Liver (tissue), 8 donors: ENCODE measurements at regions not wholly inside any gene's neighbourhood (a gene's known extent, or its start where the extent isn't known, plus 50 kb on each side); places are given as distances from the start of the nearest gene placed in this dataset.

Experiments
- DNase-seq: peaks from one replicate; pipeline ENCODE4 v3.0.0-alpha.2; 2017; ENCODE audit warnings: low spot score
- H3K27ac ChIP-seq, 2 donors: one replicate each; pipeline ENCODE4 v1.7.0; 2013; ENCODE audit warnings: inconsistent platforms in 2 of 2, low read length in 2 of 2, control low read depth in 1 of 2, low read depth in 1 of 2, mild to moderate bottlenecking in 1 of 2
- H3K27me3 ChIP-seq, 4 donors: one replicate each; pipeline versions ENCODE4 v1.6.1 to v1.7.0; 2013; ENCODE audit warnings: low read length in 3 of 4, inconsistent platforms in 1 of 4, mild to moderate bottlenecking in 1 of 4, moderate library complexity in 1 of 4; ENCODE audit not compliant: control insufficient read depth in 4 of 4, insufficient read depth in 4 of 4
- H3K36me3 ChIP-seq, 4 donors: one replicate each; pipeline versions ENCODE4 v1.6.1 to v1.7.0; 2013; ENCODE audit warnings: low read length in 3 of 4, mild to moderate bottlenecking in 3 of 4, low read depth in 1 of 4, moderate library complexity in 1 of 4; ENCODE audit not compliant: control insufficient read depth in 4 of 4, insufficient read depth in 3 of 4
- H3K4me1 ChIP-seq, 4 donors: one replicate each; pipeline versions ENCODE4 v1.6.1 to v1.7.0; 2013; ENCODE audit warnings: low read length in 3 of 4, mild to moderate bottlenecking in 3 of 4, moderate library complexity in 1 of 4; ENCODE audit not compliant: control insufficient read depth in 4 of 4, insufficient read depth in 4 of 4
- H3K4me3 ChIP-seq, 3 donors: one replicate each; pipeline versions ENCODE4 v1.6.1 to v1.7.0; 2013; ENCODE audit warnings: low read length in 3 of 3, control low read depth in 1 of 3, low read depth in 1 of 3, mild to moderate bottlenecking in 1 of 3
- H3K9ac ChIP-seq, 2 donors: one replicate each; pipeline ENCODE4 v1.7.0; 2013; ENCODE audit warnings: low read length in 2 of 2, mild to moderate bottlenecking in 2 of 2, moderate library complexity in 2 of 2, control low read depth in 1 of 2, low read depth in 1 of 2
- H3K9me3 ChIP-seq, 4 donors: one replicate each; pipeline versions ENCODE4 v1.6.1 to v1.7.0; 2013; ENCODE audit warnings: low read length in 3 of 4; ENCODE audit not compliant: control insufficient read depth in 4 of 4
- EGR1 ChIP-seq, 2 donors: IDR thresholded peaks; 2 replicates each; pipeline ENCODE4 v1.6.1; 2016 to 2018; ENCODE audit warnings: antibody characterized with exemption in 2 of 2, low read depth in 2 of 2
- FOXA1 ChIP-seq: IDR thresholded peaks from 2 replicates; pipeline ENCODE4 v1.6.1; 2016; ENCODE audit warnings: antibody characterized with exemption
- FOXA2 ChIP-seq: IDR thresholded peaks from 2 replicates; pipeline ENCODE4 v1.6.1; 2016; ENCODE audit warnings: antibody characterized with exemption
- GABPA ChIP-seq, 2 donors: IDR thresholded peaks in 1 of 2; conservative IDR thresholded peaks in 1 of 2; 2 replicates each; pipeline ENCODE4 v1.6.1; 2016; ENCODE audit warnings: antibody characterized with exemption in 2 of 2, mild to moderate bottlenecking in 1 of 2, moderate library complexity in 1 of 2
- HNF4A ChIP-seq, 2 donors: conservative IDR thresholded peaks; 2 replicates each; pipeline ENCODE4 v1.6.1; 2016; ENCODE audit warnings: antibody characterized with exemption in 2 of 2, mild to moderate bottlenecking in 2 of 2
- HNF4G ChIP-seq: IDR thresholded peaks from 2 replicates; pipeline ENCODE4 v1.6.1; 2016; ENCODE audit warnings: antibody characterized with exemption
- JUND ChIP-seq, 2 donors: IDR thresholded peaks; 2 replicates each; pipeline ENCODE4 v1.6.1; 2016; ENCODE audit warnings: antibody characterized with exemption in 2 of 2
- NR2F2 ChIP-seq: IDR thresholded peaks from 2 replicates; pipeline ENCODE4 v1.6.1; 2016; ENCODE audit warnings: antibody characterized with exemption
- RAD21 ChIP-seq, 2 donors: IDR thresholded peaks; 2 replicates each; pipeline ENCODE4 v1.6.1; 2016; ENCODE audit warnings: antibody characterized with exemption in 2 of 2, mild to moderate bottlenecking in 2 of 2
- RXRA ChIP-seq, 2 donors: IDR thresholded peaks; 2 replicates each; pipeline ENCODE4 v1.6.1; 2017 to 2018; ENCODE audit warnings: antibody characterized with exemption in 2 of 2, mild to moderate bottlenecking in 1 of 2
- SP1 ChIP-seq: IDR thresholded peaks from 2 replicates; pipeline ENCODE4 v1.6.1; 2018; ENCODE audit warnings: antibody characterized with exemption, mild to moderate bottlenecking
- TAF1 ChIP-seq: conservative IDR thresholded peaks from 2 replicates; pipeline ENCODE4 v1.6.1; 2016; ENCODE audit warnings: antibody characterized with exemption, mild to moderate bottlenecking
- YY1 ChIP-seq: IDR thresholded peaks from 2 replicates; pipeline ENCODE4 v1.6.1; 2016; ENCODE audit warnings: antibody characterized with exemption, mild to moderate bottlenecking
- WGBS: extraction: QIAGEN DNeasy Blood & Tissue Kit; methylation state at CpG from one replicate; pipeline ENCODE4 v1.1.7; 2013; 5-methylcytosine and 5-hydroxymethylcytosine counted together
- TF ChIP-seq, protein P1 (sequence below): IDR thresholded peaks from 2 replicates; pipeline ENCODE4 v1.6.1; 2016; ENCODE audit warnings: antibody characterized with exemption
- TF ChIP-seq, protein P2 (sequence below): IDR thresholded peaks from 2 replicates; pipeline ENCODE4 v1.6.1; 2016; ENCODE audit warnings: antibody characterized with exemption
- TF ChIP-seq, protein P3 (sequence below): IDR thresholded peaks from 2 replicates; pipeline ENCODE4 v1.6.1; 2016; ENCODE audit warnings: antibody characterized with exemption
- TF ChIP-seq, protein P4 (sequence below): fragments of 150-350 bp; IDR thresholded peaks from 2 replicates; pipeline ENCODE4 v1.5.1; 2017; ENCODE audit warnings: improper control_type of control experiment, low read depth, low read length; ENCODE audit not compliant: missing input control
- TF ChIP-seq, protein P5 (sequence below): IDR thresholded peaks from 2 replicates; pipeline ENCODE4 v1.6.1; 2016; ENCODE audit warnings: antibody characterized with exemption, mild to moderate bottlenecking
- donor health status: healthy.
- donor health status: healthy.
- donor health status: healthy.
- donor health status: healthy.
- donor health status: healthy.

DNA sequence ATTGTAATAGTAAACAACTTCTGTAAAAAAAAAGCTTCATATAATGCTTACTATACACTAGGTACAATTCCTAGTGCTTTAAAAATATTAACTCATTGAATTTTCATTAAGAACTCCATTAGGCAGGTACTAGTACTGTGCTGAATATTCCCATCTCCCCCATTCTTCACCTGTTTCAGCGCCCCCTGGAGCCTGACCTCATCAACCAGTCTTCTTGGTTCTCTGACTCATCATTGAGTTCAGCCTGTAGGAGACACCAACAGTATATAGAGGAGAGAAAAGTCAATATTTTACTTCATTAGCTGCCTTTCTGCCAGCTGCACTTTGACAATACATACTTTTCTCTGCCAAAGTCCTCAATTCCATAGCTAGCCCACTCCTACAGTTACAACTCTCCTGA lies 1009.9 kb upstream of the KLHL29 start:
- no peak for DNase-seq
- Histone ChIP-seq H3K36me3 (no peaks in the 10 kb centered on the region), H3K27me3 (no peaks in the 10 kb centered on the region), H3K9me3 (no peaks in the 10 kb centered on the region), H3K27ac (no peak overlapping the region), H3K9ac (no peak overlapping the region), H3K4me3 (no peak overlapping the region), H3K4me1 (no peaks in the 10 kb centered on the region)
- TF ChIP-seq, protein P1, sequence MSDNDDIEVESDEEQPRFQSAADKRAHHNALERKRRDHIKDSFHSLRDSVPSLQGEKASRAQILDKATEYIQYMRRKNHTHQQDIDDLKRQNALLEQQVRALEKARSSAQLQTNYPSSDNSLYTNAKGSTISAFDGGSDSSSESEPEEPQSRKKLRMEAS = no peak
- no peak for TF ChIP-seq GABPA (IDR thresholded peaks at IDR 0.05 in 1 of 2, conservative IDR thresholded peaks at IDR 0.05 in 1 of 2)
- TF ChIP-seq EGR1 (IDR thresholded peaks at IDR 0.05; ENCODE audit: low read depth in 2 of 2) = no peak
- no peak for TF ChIP-seq JUND (IDR thresholded peaks at IDR 0.05)
- TF ChIP-seq, protein P2, sequence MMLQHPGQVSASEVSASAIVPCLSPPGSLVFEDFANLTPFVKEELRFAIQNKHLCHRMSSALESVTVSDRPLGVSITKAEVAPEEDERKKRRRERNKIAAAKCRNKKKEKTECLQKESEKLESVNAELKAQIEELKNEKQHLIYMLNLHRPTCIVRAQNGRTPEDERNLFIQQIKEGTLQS = no peak
- TF ChIP-seq NR2F2 = no peak
- TF ChIP-seq, protein P3, sequence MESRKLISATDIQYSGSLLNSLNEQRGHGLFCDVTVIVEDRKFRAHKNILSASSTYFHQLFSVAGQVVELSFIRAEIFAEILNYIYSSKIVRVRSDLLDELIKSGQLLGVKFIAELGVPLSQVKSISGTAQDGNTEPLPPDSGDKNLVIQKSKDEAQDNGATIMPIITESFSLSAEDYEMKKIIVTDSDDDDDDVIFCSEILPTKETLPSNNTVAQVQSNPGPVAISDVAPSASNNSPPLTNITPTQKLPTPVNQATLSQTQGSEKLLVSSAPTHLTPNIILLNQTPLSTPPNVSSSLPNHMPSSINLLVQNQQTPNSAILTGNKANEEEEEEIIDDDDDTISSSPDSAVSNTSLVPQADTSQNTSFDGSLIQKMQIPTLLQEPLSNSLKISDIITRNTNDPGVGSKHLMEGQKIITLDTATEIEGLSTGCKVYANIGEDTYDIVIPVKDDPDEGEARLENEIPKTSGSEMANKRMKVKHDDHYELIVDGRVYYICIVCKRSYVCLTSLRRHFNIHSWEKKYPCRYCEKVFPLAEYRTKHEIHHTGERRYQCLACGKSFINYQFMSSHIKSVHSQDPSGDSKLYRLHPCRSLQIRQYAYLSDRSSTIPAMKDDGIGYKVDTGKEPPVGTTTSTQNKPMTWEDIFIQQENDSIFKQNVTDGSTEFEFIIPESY = no peak
- no peak for TF ChIP-seq RXRA (IDR thresholded peaks at IDR 0.05)
- TF ChIP-seq RAD21 (IDR thresholded peaks at IDR 0.05) = no peak
- no peak for TF ChIP-seq SP1
- TF ChIP-seq, protein P4, sequence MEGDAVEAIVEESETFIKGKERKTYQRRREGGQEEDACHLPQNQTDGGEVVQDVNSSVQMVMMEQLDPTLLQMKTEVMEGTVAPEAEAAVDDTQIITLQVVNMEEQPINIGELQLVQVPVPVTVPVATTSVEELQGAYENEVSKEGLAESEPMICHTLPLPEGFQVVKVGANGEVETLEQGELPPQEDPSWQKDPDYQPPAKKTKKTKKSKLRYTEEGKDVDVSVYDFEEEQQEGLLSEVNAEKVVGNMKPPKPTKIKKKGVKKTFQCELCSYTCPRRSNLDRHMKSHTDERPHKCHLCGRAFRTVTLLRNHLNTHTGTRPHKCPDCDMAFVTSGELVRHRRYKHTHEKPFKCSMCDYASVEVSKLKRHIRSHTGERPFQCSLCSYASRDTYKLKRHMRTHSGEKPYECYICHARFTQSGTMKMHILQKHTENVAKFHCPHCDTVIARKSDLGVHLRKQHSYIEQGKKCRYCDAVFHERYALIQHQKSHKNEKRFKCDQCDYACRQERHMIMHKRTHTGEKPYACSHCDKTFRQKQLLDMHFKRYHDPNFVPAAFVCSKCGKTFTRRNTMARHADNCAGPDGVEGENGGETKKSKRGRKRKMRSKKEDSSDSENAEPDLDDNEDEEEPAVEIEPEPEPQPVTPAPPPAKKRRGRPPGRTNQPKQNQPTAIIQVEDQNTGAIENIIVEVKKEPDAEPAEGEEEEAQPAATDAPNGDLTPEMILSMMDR = no peak
- TF ChIP-seq, protein P5, sequence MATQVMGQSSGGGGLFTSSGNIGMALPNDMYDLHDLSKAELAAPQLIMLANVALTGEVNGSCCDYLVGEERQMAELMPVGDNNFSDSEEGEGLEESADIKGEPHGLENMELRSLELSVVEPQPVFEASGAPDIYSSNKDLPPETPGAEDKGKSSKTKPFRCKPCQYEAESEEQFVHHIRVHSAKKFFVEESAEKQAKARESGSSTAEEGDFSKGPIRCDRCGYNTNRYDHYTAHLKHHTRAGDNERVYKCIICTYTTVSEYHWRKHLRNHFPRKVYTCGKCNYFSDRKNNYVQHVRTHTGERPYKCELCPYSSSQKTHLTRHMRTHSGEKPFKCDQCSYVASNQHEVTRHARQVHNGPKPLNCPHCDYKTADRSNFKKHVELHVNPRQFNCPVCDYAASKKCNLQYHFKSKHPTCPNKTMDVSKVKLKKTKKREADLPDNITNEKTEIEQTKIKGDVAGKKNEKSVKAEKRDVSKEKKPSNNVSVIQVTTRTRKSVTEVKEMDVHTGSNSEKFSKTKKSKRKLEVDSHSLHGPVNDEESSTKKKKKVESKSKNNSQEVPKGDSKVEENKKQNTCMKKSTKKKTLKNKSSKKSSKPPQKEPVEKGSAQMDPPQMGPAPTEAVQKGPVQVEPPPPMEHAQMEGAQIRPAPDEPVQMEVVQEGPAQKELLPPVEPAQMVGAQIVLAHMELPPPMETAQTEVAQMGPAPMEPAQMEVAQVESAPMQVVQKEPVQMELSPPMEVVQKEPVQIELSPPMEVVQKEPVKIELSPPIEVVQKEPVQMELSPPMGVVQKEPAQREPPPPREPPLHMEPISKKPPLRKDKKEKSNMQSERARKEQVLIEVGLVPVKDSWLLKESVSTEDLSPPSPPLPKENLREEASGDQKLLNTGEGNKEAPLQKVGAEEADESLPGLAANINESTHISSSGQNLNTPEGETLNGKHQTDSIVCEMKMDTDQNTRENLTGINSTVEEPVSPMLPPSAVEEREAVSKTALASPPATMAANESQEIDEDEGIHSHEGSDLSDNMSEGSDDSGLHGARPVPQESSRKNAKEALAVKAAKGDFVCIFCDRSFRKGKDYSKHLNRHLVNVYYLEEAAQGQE = no peak
- TF ChIP-seq FOXA2 = no peak
- no peak for TF ChIP-seq HNF4G
- TF ChIP-seq YY1 = no peak
- TF ChIP-seq HNF4A (conservative IDR thresholded peaks at IDR 0.05) = no peak
- TF ChIP-seq TAF1 = no peak
- no peak for TF ChIP-seq FOXA1
- WGBS = 17% methylated on average over 1 of the region's 1 CpG

DNA sequence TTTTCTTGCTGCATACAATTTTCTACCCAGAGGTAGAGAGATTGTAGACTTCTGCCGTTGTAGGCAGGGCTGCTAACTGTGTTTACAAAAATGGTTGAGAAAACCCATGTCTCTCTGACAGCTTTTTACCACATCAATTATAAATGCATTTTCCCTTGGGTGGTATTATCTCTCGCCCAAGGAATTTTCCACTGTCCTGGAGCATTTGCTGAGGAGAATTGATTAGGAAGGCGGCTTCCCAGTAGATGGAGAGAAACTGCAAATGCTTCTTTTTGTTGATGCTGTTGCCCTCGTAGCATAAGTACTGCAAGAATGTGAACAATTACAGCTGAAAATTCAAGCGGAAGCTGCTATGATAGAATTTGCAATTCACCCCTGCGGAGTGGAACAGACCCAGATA lies 1007.7 kb upstream of the KLHL29 start:
- H3K9me3 ChIP-seq = no peaks in the 10 kb centered on the region
- no peak overlapping the region for H3K4me3 ChIP-seq
- DNase-seq = no peak
- no peaks in the 10 kb centered on the region for H3K36me3 ChIP-seq
- H3K9ac ChIP-seq = no peak overlapping the region
- H3K4me1 ChIP-seq = no peaks in the 10 kb centered on the region
- no peak overlapping the region for H3K27ac ChIP-seq
- 54% methylated on average over 6 of the region's 6 CpGs for WGBS
- H3K27me3 ChIP-seq = no peaks in the 10 kb centered on the region
- TF ChIP-seq YY1 (no peak), TAF1 (no peak), HNF4A (conservative IDR thresholded peaks at IDR 0.05) (no peak), JUND (IDR thresholded peaks at IDR 0.05) (no peak), RAD21 (IDR thresholded peaks at IDR 0.05) (no peak), HNF4G (no peak)
- TF ChIP-seq, protein P3 = no peak
- TF ChIP-seq, protein P1 = no peak
- TF ChIP-seq, protein P5 = no peak
